ENCODE measurements at regions not wholly inside any gene's neighbourhood (a gene's known extent, or its start where the extent isn't known, plus 50 kb on each side); places are given as distances from the start of the nearest gene placed in this dataset.

GRCh38 chr17:70603226-70603625 lies 433.9 kb downstream of the KCNJ2 start:
- DNase-seq = no peak

GRCh38 chr17:70604854-70605253 lies 435.5 kb downstream of the KCNJ2 start:
- no peak for DNase-seq

- no peak for DNase-seq
Measured at GRCh38 chr17:70606086-70606485, 436.8 kb downstream of the KCNJ2 start.

GRCh38 chr17:70608193-70608592 lies 438.9 kb downstream of the KCNJ2 start:
- DNase-seq = no peak

- no peak for DNase-seq
Measured at GRCh38 chr17:70608957-70609356, 439.6 kb downstream of the KCNJ2 start.

GRCh38 chr17:70609566-70609965 lies 440.2 kb downstream of the KCNJ2 start:
- no peak for DNase-seq

- DNase-seq = no peak
Measured at GRCh38 chr17:70610161-70610560, 440.8 kb downstream of the KCNJ2 start.

GRCh38 chr17:70613681-70614080 lies 444.3 kb downstream of the KCNJ2 start:
- no peak for DNase-seq

GRCh38 chr17:70615831-70616230 lies 446.5 kb downstream of the KCNJ2 start:
- no peak for DNase-seq

GRCh38 chr17:70618641-70619040 lies 449.3 kb downstream of the KCNJ2 start:
- DNase-seq = peak; percentile 10

GRCh38 chr17:70621566-70621965 lies 452.2 kb downstream of the KCNJ2 start:
- peak; percentile 2 for DNase-seq

- DNase-seq = peak; percentile 33
Measured at GRCh38 chr17:70622368-70623260, 453.3 kb downstream of the KCNJ2 start.

GRCh38 chr17:70624211-70624610 lies 454.9 kb downstream of the KCNJ2 start:
- no peak for DNase-seq

GRCh38 chr17:70629902-70630301 lies 460.6 kb downstream of the KCNJ2 start:
- no peak for DNase-seq

GRCh38 chr17:70636517-70637133 lies 467.3 kb downstream of the KCNJ2 start:
- peak; percentile 47 for DNase-seq

GRCh38 chr17:70642059-70642458 lies 472.7 kb downstream of the KCNJ2 start:
- DNase-seq = no peak

GRCh38 chr17:70644096-70644495 lies 474.8 kb downstream of the KCNJ2 start:
- DNase-seq = no peak

GRCh38 chr17:70646673-70647072 lies 477.3 kb downstream of the KCNJ2 start:
- DNase-seq = no peak

GRCh38 chr17:70648166-70648565 lies 478.8 kb downstream of the KCNJ2 start:
- DNase-seq = no peak

- DNase-seq = no peak
Measured at GRCh38 chr17:70653850-70654249, 484.5 kb downstream of the KCNJ2 start.

GRCh38 chr17:70654706-70655105 lies 485.4 kb downstream of the KCNJ2 start:
- DNase-seq = no peak

GRCh38 chr17:70655176-70655958 lies 486.0 kb downstream of the KCNJ2 start:
- no peak for DNase-seq

- DNase-seq = no peak
Measured at GRCh38 chr17:70658317-70658716, 489.0 kb downstream of the KCNJ2 start.

- no peak for DNase-seq
Measured at GRCh38 chr17:70658840-70659239, 489.5 kb downstream of the KCNJ2 start.
